BJ (cell line): ENCODE measurements at regions not wholly inside any gene's neighbourhood (a gene's known extent, or its start where the extent isn't known, plus 50 kb on each side); places are given as distances from the start of the nearest gene placed in this dataset.

Experiments used
- CTCF ChIA-PET: fragments of 350-600 bp; formaldehyde crosslinking; extraction: SDS; loops from one replicate; lab custom pipeline; 2021; ENCODE audit warnings: antibody characterized with exemption, inconsistent platforms; lab: Yijun Ruan, JAX
- POLR2A ChIA-PET: fragments of 300-600 bp; sonication (Branson Sonifier 250); formaldehyde crosslinking; extraction: SDS; loops from one replicate; lab custom pipeline; 2021; ENCODE audit warnings: antibody characterized with exemption; lab: Charles Lee
- DNase-seq: peaks from one replicate; pipeline ENCODE4 v3.0.0-alpha.2; 2011; ENCODE audit warnings: low read depth
- H3K27me3 ChIP-seq: 2 replicates; pipeline ENCODE4 v1.6.0; 2011; ENCODE audit warnings: low read length; ENCODE audit not compliant: control insufficient read depth, insufficient read depth
- H3K36me3 ChIP-seq: 2 replicates; pipeline ENCODE4 v1.5.1; 2011; ENCODE audit warnings: low read length; ENCODE audit not compliant: control insufficient read depth, insufficient read depth
- H3K4me3 ChIP-seq: 2 replicates; pipeline ENCODE4 v1.5.1; 2011; ENCODE audit warnings: low read depth, mild to moderate bottlenecking, control low read depth, low read length
- TF ChIP-seq, protein P1 (sequence below): IDR thresholded peaks from 2 replicates; pipeline ENCODE4 v1.5.1; 2011; ENCODE audit warnings: low read depth, mild to moderate bottlenecking, control low read depth, inconsistent platforms, low read length, moderate library complexity; ENCODE audit not compliant: insufficient read depth

DNA sequence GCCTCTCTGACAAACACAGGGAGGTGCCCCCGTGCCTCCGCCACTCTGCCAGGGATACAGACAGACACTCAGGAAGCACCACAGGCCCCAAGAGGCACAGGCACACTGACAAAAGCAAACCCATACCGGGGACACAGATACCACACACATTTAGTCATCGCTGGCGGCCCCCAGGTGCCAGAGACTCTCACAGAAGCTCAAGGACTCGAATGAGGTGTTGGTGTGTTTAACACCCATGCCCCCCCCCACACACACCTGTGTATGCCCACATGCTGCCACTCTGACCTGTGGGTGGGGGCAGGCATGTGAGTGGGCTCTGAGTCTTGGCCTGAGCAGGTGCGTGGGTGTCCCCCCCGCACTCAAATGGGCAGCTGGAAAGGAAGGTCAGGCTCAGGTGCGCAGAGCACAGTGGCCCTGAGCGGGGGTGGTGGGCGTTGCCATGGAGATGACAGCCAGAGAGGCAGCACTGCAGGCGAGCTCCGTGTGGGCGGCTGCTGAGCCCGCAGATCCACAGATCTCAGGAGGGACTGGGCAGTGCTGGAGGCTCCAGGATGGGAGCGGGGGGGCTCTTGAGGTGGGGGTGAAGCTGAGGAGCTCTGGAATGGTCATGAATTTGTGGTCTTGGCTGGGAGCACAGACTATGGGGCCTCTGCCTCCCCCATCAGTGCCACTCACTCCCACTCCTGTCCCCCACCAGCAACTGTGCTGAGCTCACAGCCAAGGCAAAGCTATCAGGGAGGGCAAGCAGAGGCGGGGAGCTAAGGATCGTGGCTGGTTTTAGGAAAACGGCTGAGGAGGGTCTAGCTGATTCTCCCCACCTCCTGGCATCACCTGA, 73.9 kb upstream of the TAF1B start:
- Histone ChIP-seq H3K4me3 (no peak overlapping the region), H3K27me3 (peaks cover 2% of the 10 kb centered on the region; the same call in 1 of the 2 replicates), H3K36me3 (no peaks in the 10 kb centered on the region)
- CTCF ChIA-PET, result interaction anchor here (0.6 to 5.5 kb wide), 25 partner anchors 7 to 626 kb away, joined by 3 to 53 read pairs (median 4); partner anchors contain the start of gene ADAM17
- TF ChIP-seq, protein P1, sequence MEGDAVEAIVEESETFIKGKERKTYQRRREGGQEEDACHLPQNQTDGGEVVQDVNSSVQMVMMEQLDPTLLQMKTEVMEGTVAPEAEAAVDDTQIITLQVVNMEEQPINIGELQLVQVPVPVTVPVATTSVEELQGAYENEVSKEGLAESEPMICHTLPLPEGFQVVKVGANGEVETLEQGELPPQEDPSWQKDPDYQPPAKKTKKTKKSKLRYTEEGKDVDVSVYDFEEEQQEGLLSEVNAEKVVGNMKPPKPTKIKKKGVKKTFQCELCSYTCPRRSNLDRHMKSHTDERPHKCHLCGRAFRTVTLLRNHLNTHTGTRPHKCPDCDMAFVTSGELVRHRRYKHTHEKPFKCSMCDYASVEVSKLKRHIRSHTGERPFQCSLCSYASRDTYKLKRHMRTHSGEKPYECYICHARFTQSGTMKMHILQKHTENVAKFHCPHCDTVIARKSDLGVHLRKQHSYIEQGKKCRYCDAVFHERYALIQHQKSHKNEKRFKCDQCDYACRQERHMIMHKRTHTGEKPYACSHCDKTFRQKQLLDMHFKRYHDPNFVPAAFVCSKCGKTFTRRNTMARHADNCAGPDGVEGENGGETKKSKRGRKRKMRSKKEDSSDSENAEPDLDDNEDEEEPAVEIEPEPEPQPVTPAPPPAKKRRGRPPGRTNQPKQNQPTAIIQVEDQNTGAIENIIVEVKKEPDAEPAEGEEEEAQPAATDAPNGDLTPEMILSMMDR, result no peak
- POLR2A ChIA-PET, result no interaction called here
- DNase-seq, result no peak

DNA sequence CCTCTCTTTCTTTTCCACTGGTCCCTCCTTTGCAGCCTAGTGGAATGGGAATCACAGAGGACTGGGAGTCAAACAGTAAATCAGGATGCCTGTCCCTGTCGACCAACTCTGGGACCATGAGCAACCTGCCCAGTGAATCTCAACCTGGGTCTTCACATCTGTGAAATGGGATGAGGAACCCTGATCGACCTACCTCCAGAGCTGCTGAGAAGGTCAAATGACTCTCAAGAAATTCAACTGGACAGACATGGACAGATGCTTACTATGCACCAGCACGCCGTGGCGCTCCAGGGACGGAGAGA, 73.3 kb upstream of the TAF1B start:
- H3K4me3 ChIP-seq, result no peak overlapping the region
- ChIA-PET CTCF (interaction anchor here (1.0 to 5.5 kb wide), 24 partner anchors 10 to 627 kb away, joined by 3 to 53 read pairs (median 5); partner anchors contain the start of gene ADAM17), POLR2A (interaction anchor here (0.5 kb wide), 2 partner anchors 126 to 214 kb away, joined by 4 to 10 read pairs; no protein-coding TSS in a partner anchor)
- peaks cover 2% of the 10 kb centered on the region; the same call in 1 of the 2 replicates for H3K27me3 ChIP-seq
- H3K36me3 ChIP-seq, result no peaks in the 10 kb centered on the region
- DNase-seq, result no peak
- TF ChIP-seq, protein P1, result no peak

DNA sequence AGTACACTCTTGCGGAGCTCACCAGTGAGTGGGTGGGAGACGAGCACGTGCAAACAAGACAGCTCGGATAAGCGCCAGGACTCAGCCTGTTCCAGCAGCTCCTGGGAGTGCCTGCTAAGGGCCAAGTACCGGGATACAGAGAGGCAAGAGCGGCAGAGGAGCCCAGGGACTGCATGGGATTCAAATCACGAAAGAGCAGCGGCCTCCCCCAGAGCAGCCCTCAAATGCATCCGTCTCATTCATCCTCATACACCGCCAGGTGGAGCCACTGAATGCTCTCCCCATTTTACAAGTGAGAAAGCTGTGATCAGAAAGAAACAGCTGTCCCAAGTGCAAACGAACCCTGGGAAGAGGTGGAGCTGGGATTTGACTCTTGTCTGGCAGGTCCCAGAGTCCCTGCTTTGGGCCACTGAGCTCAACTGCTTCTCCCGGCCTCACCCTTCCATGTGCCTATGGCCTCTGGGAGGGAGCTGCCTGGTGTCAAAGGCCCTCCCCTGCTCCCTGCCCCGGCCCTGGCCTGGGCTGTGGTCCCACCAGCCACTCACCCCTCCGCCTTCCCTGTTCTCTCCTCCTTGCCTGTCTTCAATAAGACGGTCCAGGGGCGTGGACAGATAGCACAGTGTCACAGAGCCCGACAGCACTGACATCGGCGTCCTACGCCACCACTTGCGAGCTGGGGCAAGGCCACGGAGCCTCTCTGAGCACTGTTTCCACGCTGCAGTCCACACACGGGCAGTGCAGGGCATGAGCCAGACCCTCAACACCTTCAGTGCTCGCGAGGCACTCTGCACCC, 72.8 kb upstream of the TAF1B start:
- Histone ChIP-seq H3K27me3 (peaks cover 2% of the 10 kb centered on the region; the same call in 1 of the 2 replicates), H3K4me3 (no peak overlapping the region), H3K36me3 (no peaks in the 10 kb centered on the region)
- ChIA-PET CTCF (interaction anchor here (0.5 to 5.5 kb wide), 33 partner anchors 9 to 1327 kb away, joined by 3 to 53 read pairs (median 4); partner anchors contain the start of genes ADAM17 and KLF11), POLR2A (interaction anchor here (0.5 kb wide), 2 partner anchors 125 to 214 kb away, joined by 4 to 10 read pairs; no protein-coding TSS in a partner anchor)
- DNase-seq, result no peak
- TF ChIP-seq, protein P1, result peak; percentile 78

DNA sequence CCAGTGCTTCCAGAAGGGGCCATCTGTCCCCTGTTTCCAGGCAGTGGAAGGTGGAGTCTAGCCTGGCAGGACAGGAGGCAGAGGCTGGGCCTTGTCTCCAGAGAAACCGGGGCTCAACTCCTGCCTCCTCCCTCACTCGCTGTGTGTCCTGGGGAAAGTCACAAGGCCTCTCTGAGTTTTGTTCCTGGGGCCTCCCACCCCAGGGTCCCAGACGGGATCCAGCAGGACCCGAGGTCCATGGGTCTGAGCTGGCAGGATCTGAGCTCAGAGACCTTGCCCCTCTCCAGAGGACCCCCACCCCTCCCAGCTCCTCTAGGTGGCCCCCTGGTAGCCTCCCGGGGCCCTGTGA, 72.2 kb upstream of the TAF1B start:
- Histone ChIP-seq H3K4me3 (no peak overlapping the region), H3K27me3 (peaks cover 2% of the 10 kb centered on the region; the same call in 1 of the 2 replicates), H3K36me3 (no peaks in the 10 kb centered on the region)
- TF ChIP-seq, protein P1, result no peak
- CTCF ChIA-PET, result interaction anchor here (0.5 to 5.5 kb wide), 26 partner anchors 9 to 1327 kb away, joined by 3 to 53 read pairs (median 5); partner anchors contain the start of gene KLF11
- POLR2A ChIA-PET, result no interaction called here
- DNase-seq, result no peak
